PC-9 (cell line): ENCODE measurements at regions not wholly inside any gene's neighbourhood (a gene's known extent, or its start where the extent isn't known, plus 50 kb on each side); places are given as distances from the start of the nearest gene placed in this dataset.

Source experiments
- BruUV-seq: library from RNA; stranded (reverse); fragments of 400-500 nt; replicated peaks from 2 replicates; lab custom pipeline; 2021; lab: Mats Ljungman, UMichigan
- CTCF ChIA-PET: fragments of 300-600 bp; sonication (Branson Sonifier 250); formaldehyde crosslinking; loops from one replicate; lab custom pipeline; 2022; ENCODE audit warnings: antibody characterized with exemption; lab: Charles Lee
- POLR2A ChIA-PET: fragments of 300-600 bp; sonication (Branson Sonifier 250); formaldehyde crosslinking; loops from one replicate; lab custom pipeline; 2022; ENCODE audit warnings: antibody characterized with exemption; ENCODE audit not compliant: unreplicated experiment; lab: Charles Lee
- DNase-seq, 2 experiments: peaks; one replicate each; pipeline versions ENCODE4 v3.0.0 to v3.0.0-alpha.2; 2015 to 2022; ENCODE audit warnings: mixed read lengths in 1 of 2
- H2AFZ ChIP-seq: fragments of 200-600 bp; sonication (generic); 2 replicates; pipeline ENCODE4 v1.8.1; 2017; ENCODE audit warnings: antibody characterized with exemption
- H3F3A ChIP-seq: fragments of 200-600 bp; sonication (generic); 2 replicates; pipeline ENCODE4 v1.8.1; 2017; ENCODE audit warnings: antibody characterized with exemption, mild to moderate bottlenecking, low read depth; ENCODE audit not compliant: insufficient read depth
- H3K27ac ChIP-seq: fragments of 200-600 bp; sonication (generic); 2 replicates; pipeline ENCODE4 v1.6.1; 2016; ENCODE audit warnings: mixed run types
- H3K27me3 ChIP-seq: fragments of 200-600 bp; sonication (generic); 2 replicates; pipeline ENCODE4 v1.6.1; 2016; ENCODE audit warnings: low read depth, mixed run types; ENCODE audit not compliant: insufficient read depth
- H3K36me3 ChIP-seq: fragments of 200-600 bp; sonication (generic); 2 replicates; pipeline ENCODE4 v1.6.1; 2016; ENCODE audit warnings: low read depth, mixed run types
- H3K4me1 ChIP-seq: fragments of 200-600 bp; sonication (generic); replicated peaks from 2 replicates; pipeline ENCODE4 v1.6.1; 2016; ENCODE audit warnings: mixed run types; ENCODE audit not compliant: insufficient read depth
- H3K4me2 ChIP-seq: fragments of 200-600 bp; sonication (generic); 2 replicates; pipeline ENCODE4 v1.6.1; 2017; ENCODE audit warnings: mixed run types
- H3K4me3 ChIP-seq: fragments of 200-600 bp; sonication (generic); 2 replicates; pipeline ENCODE4 v1.6.1; 2016; ENCODE audit warnings: mixed run types
- H3K79me2 ChIP-seq: fragments of 200-600 bp; sonication (generic); 2 replicates; pipeline ENCODE4 v1.6.1; 2017; ENCODE audit warnings: low read depth, mixed run types
- H3K9me2 ChIP-seq: fragments of 200-600 bp; sonication (generic); 2 replicates; pipeline ENCODE4 v1.8.1; 2017; ENCODE audit warnings: mild to moderate bottlenecking; ENCODE audit not compliant: insufficient read depth
- H3K9me3 ChIP-seq: fragments of 200-600 bp; sonication (generic); 2 replicates; pipeline ENCODE4 v1.8.1; 2016; ENCODE audit warnings: low read depth; ENCODE audit not compliant: insufficient read depth
- H4K20me1 ChIP-seq: fragments of 200-600 bp; sonication (generic); 2 replicates; pipeline ENCODE4 v1.8.1; 2017; ENCODE audit not compliant: insufficient read depth
- CTCF ChIP-seq: fragments of 200-600 bp; sonication (generic); conservative IDR thresholded peaks from 2 replicates; pipeline ENCODE4 v1.6.1; 2017; ENCODE audit warnings: mixed run types, antibody characterized with exemption, mild to moderate bottlenecking, moderate library complexity
- EZH2 ChIP-seq: fragments of 200-600 bp; sonication (generic); IDR thresholded peaks from 2 replicates; pipeline ENCODE4 v1.8.0; 2017; ENCODE audit warnings: antibody characterized with exemption, low read depth
- intact Hi-C: fragments of 100-400 bp; cut with micrococcal nuclease; formaldehyde crosslinking; loops from one replicate; pipeline ENCODE4 v1.10.0; 2022; ENCODE audit not compliant: unreplicated experiment

GRCh38 chr7:130789436-130789835 is 55.4 kb upstream of the KLF14 start:
- Histone ChIP-seq H3K4me1 (no peaks in the 10 kb centered on the region), H3K27me3 (no peaks in the 10 kb centered on the region), H4K20me1 (no peaks in the 10 kb centered on the region), H3K36me3 (no peaks in the 10 kb centered on the region), H3K27ac (no peak overlapping the region), H3K9me3 (no peaks in the 10 kb centered on the region), H3K4me3 (no peak overlapping the region), H3K4me2 (no peak overlapping the region), H3K79me2 (no peaks in the 10 kb centered on the region), H2AFZ (no peak overlapping the region), H3K9me2 (no peaks in the 10 kb centered on the region), H3F3A (no peaks in the 10 kb centered on the region)
- CTCF ChIA-PET, result no interaction called here
- POLR2A ChIA-PET, result no interaction called here
- BruUV-seq, result no TSS peak
- intact Hi-C loops, result no loop called here
- DNase-seq, result no peak
- TF ChIP-seq CTCF, result no peak
- TF ChIP-seq EZH2, result no peak

GRCh38 chr7:130791746-130792145 is 57.7 kb upstream of the KLF14 start:
- CTCF ChIA-PET, result no interaction called here
- Histone ChIP-seq H3K4me1 (no peaks in the 10 kb centered on the region), H3F3A (no peaks in the 10 kb centered on the region), H4K20me1 (no peaks in the 10 kb centered on the region), H3K9me3 (no peaks in the 10 kb centered on the region), H3K27me3 (no peaks in the 10 kb centered on the region), H3K36me3 (no peaks in the 10 kb centered on the region), H3K9me2 (no peaks in the 10 kb centered on the region), H2AFZ (no peak overlapping the region), H3K27ac (no peak overlapping the region), H3K4me2 (no peak overlapping the region), H3K4me3 (no peak overlapping the region), H3K79me2 (no peaks in the 10 kb centered on the region)
- no peak for DNase-seq
- no peak for TF ChIP-seq EZH2
- no peak for TF ChIP-seq CTCF
- intact Hi-C loops, result no loop called here
- BruUV-seq, result no TSS peak
- POLR2A ChIA-PET, result no interaction called here

- no peak overlapping the region for H2AFZ ChIP-seq
- BruUV-seq, result no TSS peak
- no peaks in the 10 kb centered on the region for H4K20me1 ChIP-seq
- H3K27me3 ChIP-seq, result no peaks in the 10 kb centered on the region
- H3K27ac ChIP-seq, result no peak overlapping the region
- H3K4me1 ChIP-seq, result no peaks in the 10 kb centered on the region
- TF ChIP-seq EZH2, result no peak
- TF ChIP-seq CTCF, result no peak
- intact Hi-C loops, result no loop called here
- H3K79me2 ChIP-seq, result no peaks in the 10 kb centered on the region
- POLR2A ChIA-PET, result interaction anchor here (0.6 kb wide), 1 partner anchor 821 kb away, joined by 3 read pairs; no protein-coding TSS in a partner anchor
- no peak overlapping the region for H3K4me3 ChIP-seq
- no peaks in the 10 kb centered on the region for H3K36me3 ChIP-seq
- H3F3A ChIP-seq, result no peaks in the 10 kb centered on the region
- no peak overlapping the region for H3K4me2 ChIP-seq
- H3K9me2 ChIP-seq, result no peaks in the 10 kb centered on the region
- DNase-seq, result peak in 1 of 2 experiments; percentile 18
- no peaks in the 10 kb centered on the region for H3K9me3 ChIP-seq
- CTCF ChIA-PET, result interaction anchor here (0.6 to 0.7 kb wide), 2 partner anchors 392 to 1393 kb away, joined by 4 to 6 read pairs; no protein-coding TSS in a partner anchor
Measured at GRCh38 chr7:130793855-130794618, 60.0 kb upstream of the KLF14 start.
